Peyer's patch (tissue), 4 donors: ENCODE measurements at regions not wholly inside any gene's neighbourhood (a gene's known extent, or its start where the extent isn't known, plus 50 kb on each side); places are given as distances from the start of the nearest gene placed in this dataset.

ENCODE experiments used
- DNase-seq, 3 donors: peaks; one replicate each; pipeline ENCODE4 v3.0.0-alpha.2; 2017 to 2019
- H3K27ac ChIP-seq, 4 donors: fragments of 200-600 bp; sonication (generic); one replicate each; pipeline ENCODE4 v1.5.1; 2016 to 2019
- H3K27me3 ChIP-seq, 2 donors: fragments of 200-600 bp; sonication (generic); one replicate each; pipeline ENCODE4 v1.5.1; 2019
- H3K36me3 ChIP-seq, 3 donors: fragments of 200-600 bp; sonication (generic); one replicate each; pipeline ENCODE4 v1.5.1; 2016 to 2019
- H3K4me1 ChIP-seq, 4 donors: fragments of 200-600 bp; sonication (generic); one replicate each; pipeline ENCODE4 v1.5.1; 2016 to 2019
- H3K4me3 ChIP-seq, 4 donors: fragments of 200-600 bp; sonication (generic); 1 replicate in 3 of 4; 2 replicates in 1 of 4; pipeline ENCODE4 v1.5.1; 2016 to 2019; ENCODE audit warnings: mild to moderate bottlenecking in 1 of 4
- H3K9me3 ChIP-seq, 4 donors: fragments of 200-600 bp; sonication (generic); one replicate each; pipeline ENCODE4 v1.5.1; 2016 to 2019; ENCODE audit warnings: mild to moderate bottlenecking in 1 of 4
- POLR2A ChIP-seq, 2 donors: fragments of 450-650 bp; IDR thresholded peaks; one replicate each; pipeline ENCODE4 v1.5.1; 2017; ENCODE audit warnings: antibody characterized with exemption in 2 of 2, mild to moderate bottlenecking in 2 of 2, moderate library complexity in 2 of 2
- TF ChIP-seq, protein P1 (sequence below), 6 experiments: fragments of 450-650 bp in 4 of 6; fragments of 200-600 bp in 2 of 6; sonication (generic) in 1 of 6; IDR thresholded peaks; one replicate each; pipeline ENCODE4 v1.5.1; 2017 to 2019; ENCODE audit warnings: antibody characterized with exemption in 6 of 6, mild to moderate bottlenecking in 3 of 6, moderate library complexity in 1 of 6

DNA sequence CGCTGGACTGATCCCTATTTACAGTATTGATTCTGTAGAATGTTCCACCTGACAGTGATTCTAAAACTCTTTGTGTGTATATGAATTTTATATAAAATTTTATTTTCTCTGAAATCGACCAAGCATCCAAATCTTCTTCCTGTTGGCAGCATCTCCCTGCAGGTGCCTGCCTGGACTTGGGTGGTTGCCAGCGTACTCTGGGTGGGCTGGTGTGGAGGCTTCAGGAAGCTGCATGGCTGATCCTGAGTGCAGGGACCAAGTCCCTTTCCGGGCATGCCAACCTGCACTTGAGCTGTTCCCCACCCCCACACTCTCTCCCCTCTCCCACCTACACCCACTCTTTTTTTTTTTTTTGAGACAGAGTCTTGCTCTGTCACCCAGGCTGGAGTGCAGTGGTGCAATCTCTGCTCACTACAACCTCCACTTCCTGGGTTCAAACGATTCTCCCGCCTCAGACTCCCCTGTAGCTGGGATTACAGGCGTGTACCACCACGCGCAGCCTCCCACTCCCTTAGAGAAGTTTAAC, 53.2 kb upstream of the ALKAL2 start:
- H3K4me1 ChIP-seq = no peaks in the 10 kb centered on the region
- no peak overlapping the region for H3K27ac ChIP-seq
- no peak for DNase-seq
- no peaks in the 10 kb centered on the region for H3K36me3 ChIP-seq
- H3K27me3 ChIP-seq = no peaks in the 10 kb centered on the region
- no peak overlapping the region for H3K4me3 ChIP-seq
- H3K9me3 ChIP-seq = peaks cover 0 to 16% (median 4%) of the 10 kb centered on the region in 4 donors
- TF ChIP-seq, protein P1, sequence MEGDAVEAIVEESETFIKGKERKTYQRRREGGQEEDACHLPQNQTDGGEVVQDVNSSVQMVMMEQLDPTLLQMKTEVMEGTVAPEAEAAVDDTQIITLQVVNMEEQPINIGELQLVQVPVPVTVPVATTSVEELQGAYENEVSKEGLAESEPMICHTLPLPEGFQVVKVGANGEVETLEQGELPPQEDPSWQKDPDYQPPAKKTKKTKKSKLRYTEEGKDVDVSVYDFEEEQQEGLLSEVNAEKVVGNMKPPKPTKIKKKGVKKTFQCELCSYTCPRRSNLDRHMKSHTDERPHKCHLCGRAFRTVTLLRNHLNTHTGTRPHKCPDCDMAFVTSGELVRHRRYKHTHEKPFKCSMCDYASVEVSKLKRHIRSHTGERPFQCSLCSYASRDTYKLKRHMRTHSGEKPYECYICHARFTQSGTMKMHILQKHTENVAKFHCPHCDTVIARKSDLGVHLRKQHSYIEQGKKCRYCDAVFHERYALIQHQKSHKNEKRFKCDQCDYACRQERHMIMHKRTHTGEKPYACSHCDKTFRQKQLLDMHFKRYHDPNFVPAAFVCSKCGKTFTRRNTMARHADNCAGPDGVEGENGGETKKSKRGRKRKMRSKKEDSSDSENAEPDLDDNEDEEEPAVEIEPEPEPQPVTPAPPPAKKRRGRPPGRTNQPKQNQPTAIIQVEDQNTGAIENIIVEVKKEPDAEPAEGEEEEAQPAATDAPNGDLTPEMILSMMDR (IDR thresholded peaks at IDR 0.05) = no peak
- TF ChIP-seq POLR2A (IDR thresholded peaks at IDR 0.05) = no peak
